Vagina (tissue), 2 donors: ENCODE measurements at regions not wholly inside any gene's neighbourhood (a gene's known extent, or its start where the extent isn't known, plus 50 kb on each side); places are given as distances from the start of the nearest gene placed in this dataset.
"Not testable (repeated sequence)": the region's sequence is repeated elsewhere in the genome, so short reads cannot be mapped to it uniquely, and the experiment has no call there.

Experiments
- DNase-seq, 2 donors: peaks; one replicate each; pipeline ENCODE4 v3.0.0-alpha.2; 2017; ENCODE audit errors: extremely low spot score in 2 of 2
- H3K27ac ChIP-seq: fragments of 200-600 bp; sonication (generic); one replicate; pipeline ENCODE4 v1.5.1; 2019
- H3K27me3 ChIP-seq: fragments of 200-600 bp; sonication (generic); one replicate; pipeline ENCODE4 v1.5.1; 2019
- H3K36me3 ChIP-seq, 2 donors: fragments of 200-600 bp; sonication (generic); one replicate each; pipeline ENCODE4 v1.5.1; 2017 to 2019
- H3K4me1 ChIP-seq: fragments of 200-600 bp; sonication (generic); one replicate; pipeline ENCODE4 v1.5.1; 2019
- H3K4me3 ChIP-seq, 2 donors: fragments of 200-600 bp; sonication (generic); 1 replicate in 1 of 2; 2 replicates in 1 of 2; pipeline ENCODE4 v1.5.1; 2016 to 2019
- H3K9me3 ChIP-seq: fragments of 200-600 bp; sonication (generic); one replicate; pipeline ENCODE4 v1.5.1; 2019
- CTCF ChIP-seq, 3 experiments: fragments of 450-650 bp in 2 of 3; fragments of 200-600 bp in 1 of 3; sonication (generic) in 1 of 3; IDR thresholded peaks; one replicate each; pipeline ENCODE4 v1.5.1; 2017 to 2019; ENCODE audit warnings: antibody characterized with exemption in 3 of 3, mild to moderate bottlenecking in 2 of 3, moderate library complexity in 2 of 3
- POLR2A ChIP-seq, 2 donors: fragments of 450-650 bp; IDR thresholded peaks; one replicate each; pipeline ENCODE4 v1.6.1; 2017; ENCODE audit warnings: antibody characterized with exemption in 2 of 2, mild to moderate bottlenecking in 2 of 2, moderate library complexity in 2 of 2
- POLR2AphosphoS5 ChIP-seq, 2 donors: sonication (generic); formaldehyde crosslinking; IDR thresholded peaks; one replicate each; pipeline ENCODE4 v1.9.0; 2017; ENCODE audit warnings: antibody characterized with exemption in 2 of 2, mild to moderate bottlenecking in 2 of 2, low read depth in 1 of 2; ENCODE audit not compliant: insufficient read depth in 1 of 2
- intact Hi-C: fragments of 100-400 bp; cut with DNase I; formaldehyde crosslinking; loops from one replicate; pipeline ENCODE4 v1.15.1; 2023

- Histone ChIP-seq H3K9me3 (no peaks in the 10 kb centered on the region), H3K27ac (no peak overlapping the region), H3K4me1 (no peaks in the 10 kb centered on the region), H3K27me3 (no peaks in the 10 kb centered on the region), H3K4me3 (no peak overlapping the region), H3K36me3 (no peaks in the 10 kb centered on the region)
- no peak for DNase-seq
- intact Hi-C loops: no loop called here
- TF ChIP-seq POLR2AphosphoS5 (IDR thresholded peaks at IDR 0.05; ENCODE audit: insufficient read depth in 1 of 2, low read depth in 1 of 2) (no peak), CTCF (IDR thresholded peaks at IDR 0.05) (no peak), POLR2A (IDR thresholded peaks at IDR 0.05) (no peak)
Observed at GRCh38 chr3:87949189-87949878, 109.5 kb downstream of the CGGBP1 start.

GRCh38 chr3:87946007-87946406, 112.8 kb downstream of the CGGBP1 start:
- DNase-seq, H3K27ac ChIP-seq, H3K36me3 ChIP-seq, H3K4me3 ChIP-seq, H3K9me3 ChIP-seq, intact Hi-C loops, H3K4me1 ChIP-seq, H3K27me3 ChIP-seq: not testable (repeated sequence)

DNA sequence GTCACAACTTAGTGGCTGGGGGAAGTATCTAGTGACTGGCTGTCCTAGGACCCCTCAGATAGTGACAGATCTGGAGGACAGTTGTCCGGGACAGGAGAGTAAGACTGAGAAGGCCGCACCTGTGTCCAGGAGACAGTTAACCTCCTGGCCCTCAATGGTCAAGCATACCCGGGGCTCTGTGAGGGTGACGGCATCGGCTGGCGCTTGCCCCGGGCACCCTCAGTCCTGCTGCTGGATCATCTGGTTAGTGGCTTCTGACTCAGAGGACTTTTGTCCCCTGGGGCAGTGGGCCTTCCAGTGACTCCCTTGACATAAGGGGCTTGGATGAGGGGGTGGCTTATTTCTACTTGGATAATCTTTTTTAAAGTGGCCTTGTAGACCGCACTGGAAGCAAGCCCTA, 116.5 kb downstream of the CGGBP1 start:
- H3K27ac ChIP-seq, intact Hi-C loops, H3K9me3 ChIP-seq: not testable (repeated sequence)

DNA sequence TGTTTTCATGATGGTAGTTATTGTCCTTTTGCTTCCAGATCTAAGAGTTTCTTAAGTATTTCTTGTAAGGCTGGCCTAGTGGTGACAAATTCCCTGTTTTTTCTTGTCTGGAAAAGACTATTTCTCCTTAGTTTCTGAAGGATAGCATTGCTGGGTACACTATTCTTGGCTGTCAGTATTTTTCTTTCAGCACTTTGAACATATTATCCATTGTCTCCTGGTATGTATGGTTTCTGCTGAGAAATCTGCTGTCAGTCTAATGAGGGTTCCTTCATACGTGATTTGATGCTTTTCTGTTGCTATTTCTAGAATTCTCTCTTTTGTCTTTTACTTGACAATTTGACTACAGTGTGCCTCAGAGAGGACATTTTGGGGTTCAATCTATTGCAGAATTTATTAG, 134.3 kb downstream of the CGGBP1 start:
- Histone ChIP-seq H3K27me3 (no peaks in the 10 kb centered on the region), H3K36me3 (no peaks in the 10 kb centered on the region), H3K4me1 (no peaks in the 10 kb centered on the region), H3K27ac (no peak overlapping the region), H3K4me3 (no peak overlapping the region), H3K9me3 (peaks cover 3% of the 10 kb centered on the region)
- no peak for TF ChIP-seq POLR2A (IDR thresholded peaks at IDR 0.05)
- no peak for TF ChIP-seq POLR2AphosphoS5 (IDR thresholded peaks at IDR 0.05; ENCODE audit: insufficient read depth in 1 of 2, low read depth in 1 of 2)
- no peak for TF ChIP-seq CTCF (IDR thresholded peaks at IDR 0.05)
- no peak for DNase-seq
- intact Hi-C loops: no loop called here

More for the DNA sequence above, 116.5 kb downstream of the CGGBP1 start:
- DNase-seq, H3K4me3 ChIP-seq, H3K36me3 ChIP-seq, H3K27me3 ChIP-seq, H3K4me1 ChIP-seq: not testable (repeated sequence)

DNA sequence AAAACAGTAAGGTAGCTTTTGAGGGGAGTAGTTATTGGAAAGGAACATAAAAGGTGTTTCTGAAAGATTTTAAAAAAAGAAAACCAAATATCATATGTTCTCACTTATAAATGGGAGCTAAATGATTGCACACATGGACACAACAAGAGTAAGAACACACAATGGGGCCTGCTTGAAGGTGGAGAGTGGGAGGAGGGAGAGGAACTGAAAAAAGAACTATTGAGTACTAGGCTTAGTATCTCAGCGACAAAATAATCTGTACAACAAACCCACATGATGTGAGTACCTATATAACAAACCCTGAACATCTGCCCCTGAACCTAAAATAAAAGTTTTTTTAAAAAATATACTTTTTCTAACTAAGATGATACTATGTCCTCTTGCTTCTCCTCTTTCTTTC, 138.3 kb downstream of the CGGBP1 start:
- no peaks in the 10 kb centered on the region for H3K36me3 ChIP-seq
- intact Hi-C loops: no loop called here
- H3K27me3 ChIP-seq: no peaks in the 10 kb centered on the region
- H3K4me3 ChIP-seq: no peak overlapping the region
- TF ChIP-seq POLR2AphosphoS5 (IDR thresholded peaks at IDR 0.05; ENCODE audit: insufficient read depth in 1 of 2, low read depth in 1 of 2) (no peak), POLR2A (IDR thresholded peaks at IDR 0.05) (no peak), CTCF (IDR thresholded peaks at IDR 0.05) (no peak)
- H3K9me3 ChIP-seq: peaks cover 3% of the 10 kb centered on the region
- no peaks in the 10 kb centered on the region for H3K4me1 ChIP-seq
- DNase-seq: no peak
- H3K27ac ChIP-seq: no peak overlapping the region

GRCh38 chr3:87901141-87901540, 157.7 kb downstream of the CGGBP1 start:
- Histone ChIP-seq H3K36me3 (no peaks in the 10 kb centered on the region), H3K4me1 (no peaks in the 10 kb centered on the region), H3K4me3 (no peak overlapping the region), H3K9me3 (no peaks in the 10 kb centered on the region), H3K27ac (no peak overlapping the region), H3K27me3 (no peaks in the 10 kb centered on the region)
- intact Hi-C loops: no loop called here
- DNase-seq: no peak
- TF ChIP-seq CTCF (IDR thresholded peaks at IDR 0.05) (no peak), POLR2AphosphoS5 (IDR thresholded peaks at IDR 0.05; ENCODE audit: insufficient read depth in 1 of 2, low read depth in 1 of 2) (no peak), POLR2A (IDR thresholded peaks at IDR 0.05) (no peak)
